ENCODE measurements at regions not wholly inside any gene's neighbourhood (a gene's known extent, or its start where the extent isn't known, plus 50 kb on each side); places are given as distances from the start of the nearest gene placed in this dataset.
"Not testable (repeated sequence)": the region's sequence is repeated elsewhere in the genome, so short reads cannot be mapped to it uniquely, and the experiment has no call there.

GRCh38 chr6:85283436-85283835, 166.4 kb upstream of the NT5E start:
- DNase-seq (ENCODE audit: low read depth) = no peak

DNA sequence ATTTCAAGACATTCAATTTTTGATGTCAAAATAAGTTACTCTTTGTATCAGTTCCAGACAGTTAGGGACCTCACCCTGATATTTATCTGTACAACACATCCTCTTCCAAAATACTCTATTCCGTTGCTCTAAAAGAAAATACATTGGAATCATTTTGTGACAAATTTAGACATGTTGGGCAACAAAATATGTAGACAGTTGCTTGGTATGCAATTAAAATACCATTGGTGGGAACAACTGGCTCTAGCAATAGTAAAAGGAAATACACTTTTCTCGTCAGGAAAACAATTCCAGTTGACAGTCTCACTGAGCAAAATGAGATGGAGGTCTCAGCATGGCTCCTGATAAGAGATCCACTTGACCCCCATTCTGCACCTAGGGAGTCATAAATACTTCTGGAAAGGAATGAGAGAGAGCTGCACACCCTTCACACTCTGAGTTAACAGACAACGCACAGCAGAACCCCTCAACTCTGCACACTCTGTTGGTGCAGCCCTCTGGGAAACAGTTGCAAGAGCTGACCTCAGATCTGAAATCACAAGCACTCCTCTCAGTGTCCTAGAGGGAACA, 171.3 kb upstream of the NT5E start:
- no peak for DNase-seq (ENCODE audit: low read depth)

- not testable (repeated sequence) for DNase-seq (ENCODE audit: low read depth)
These were observed 173.9 kb upstream of the NT5E start for GRCh38 chr6:85276026-85276425.

DNA sequence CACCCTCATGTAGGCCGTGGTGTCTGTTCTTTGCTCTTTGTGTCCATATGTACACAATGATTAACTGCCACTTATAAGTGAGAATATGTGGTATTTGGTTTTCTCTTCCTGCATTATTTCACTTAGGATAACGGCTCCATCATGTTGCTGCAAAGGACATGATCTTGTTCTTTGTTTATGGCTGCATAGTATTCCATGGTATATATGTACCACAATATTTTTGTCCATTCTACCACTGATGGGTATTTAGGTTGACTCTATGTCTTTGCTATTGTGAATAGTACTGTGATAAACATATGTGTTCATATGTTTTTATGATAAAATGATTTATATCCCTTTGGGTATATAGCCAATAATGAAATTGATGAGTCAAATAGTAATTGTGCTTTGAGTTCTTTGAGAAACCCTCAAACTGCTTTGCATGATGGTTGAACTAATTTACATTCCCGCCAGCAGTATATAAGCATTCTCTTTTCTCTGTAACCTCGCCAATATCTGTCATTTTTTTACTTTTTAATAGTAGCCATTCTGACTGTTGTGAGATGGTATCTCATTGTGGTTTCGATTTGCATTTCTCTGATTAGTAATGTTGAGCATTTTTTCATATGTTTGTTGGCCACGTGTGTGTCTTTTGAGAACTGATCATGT, 174.4 kb upstream of the NT5E start:
- no peak for DNase-seq (ENCODE audit: low read depth)

- no peak for DNase-seq (ENCODE audit: low read depth)
These were observed 176.0 kb upstream of the NT5E start for GRCh38 chr6:85273870-85274269.

GRCh38 chr6:85273046-85273445, 176.8 kb upstream of the NT5E start:
- no peak for DNase-seq (ENCODE audit: low read depth)

- no peak for DNase-seq (ENCODE audit: low read depth)
These were observed 177.3 kb upstream of the NT5E start for GRCh38 chr6:85272592-85272991.

GRCh38 chr6:85262621-85263020, 187.3 kb upstream of the NT5E start:
- DNase-seq (ENCODE audit: low read depth) = no peak

- DNase-seq (ENCODE audit: low read depth) = no peak
These were observed 188.6 kb upstream of the NT5E start for GRCh38 chr6:85261271-85261670.

- no peak for DNase-seq (ENCODE audit: low read depth)
These were observed 194.2 kb upstream of the NT5E start for GRCh38 chr6:85255661-85256060.

GRCh38 chr6:85252552-85252951, 197.3 kb upstream of the NT5E start:
- no peak for DNase-seq (ENCODE audit: low read depth)

GRCh38 chr6:85252085-85252484, 197.8 kb upstream of the NT5E start:
- DNase-seq (ENCODE audit: low read depth) = no peak

DNA sequence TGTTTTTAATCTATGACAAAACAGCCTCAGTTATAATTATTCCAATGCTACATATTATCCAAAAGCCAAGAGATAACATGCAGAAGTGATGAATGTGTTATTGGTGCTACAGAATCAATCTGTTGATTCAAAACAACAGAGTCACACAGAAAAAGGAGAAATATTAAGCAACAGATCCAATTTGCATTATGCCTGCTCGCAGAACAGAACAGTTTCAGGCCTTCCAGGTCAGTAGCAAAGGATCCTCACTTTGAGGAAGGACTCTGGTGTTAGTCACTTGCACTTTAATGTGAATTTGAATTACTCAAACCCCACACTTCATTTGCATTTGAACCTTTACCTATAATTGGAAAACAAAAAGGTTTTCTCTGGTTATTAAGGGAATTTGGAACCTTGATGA, 198.6 kb upstream of the NT5E start:
- no peak for DNase-seq (ENCODE audit: low read depth)

DNA sequence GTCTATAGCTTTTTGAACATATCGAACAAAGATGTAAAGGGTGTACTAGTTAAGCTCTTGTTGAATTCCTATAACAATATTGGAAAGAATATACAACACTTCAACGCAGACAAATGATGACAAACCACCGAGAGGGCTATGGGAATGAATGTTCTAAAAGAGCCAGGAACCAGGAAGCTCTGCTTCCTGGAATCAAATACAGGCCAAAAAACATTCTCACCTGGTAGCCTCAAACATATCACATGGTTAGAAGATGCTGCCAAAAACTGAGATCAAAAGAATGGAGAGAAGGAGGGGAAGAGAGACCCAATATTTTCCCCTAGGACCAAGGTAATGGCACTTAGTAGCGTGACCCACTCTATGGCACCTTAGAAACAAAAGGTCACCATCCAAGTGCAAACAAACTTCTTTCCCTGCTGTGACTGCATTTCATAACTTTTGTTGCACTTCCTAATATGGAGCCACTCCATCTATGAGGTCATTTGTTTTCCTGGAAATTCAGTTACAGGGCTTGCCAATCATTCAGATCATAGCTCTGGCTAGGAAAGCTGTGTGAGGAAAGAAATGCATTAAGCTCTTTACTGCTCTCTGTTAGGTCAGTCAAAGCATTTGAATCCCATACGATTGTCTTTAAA, 199.2 kb upstream of the NT5E start:
- DNase-seq (ENCODE audit: low read depth) = no peak

DNA sequence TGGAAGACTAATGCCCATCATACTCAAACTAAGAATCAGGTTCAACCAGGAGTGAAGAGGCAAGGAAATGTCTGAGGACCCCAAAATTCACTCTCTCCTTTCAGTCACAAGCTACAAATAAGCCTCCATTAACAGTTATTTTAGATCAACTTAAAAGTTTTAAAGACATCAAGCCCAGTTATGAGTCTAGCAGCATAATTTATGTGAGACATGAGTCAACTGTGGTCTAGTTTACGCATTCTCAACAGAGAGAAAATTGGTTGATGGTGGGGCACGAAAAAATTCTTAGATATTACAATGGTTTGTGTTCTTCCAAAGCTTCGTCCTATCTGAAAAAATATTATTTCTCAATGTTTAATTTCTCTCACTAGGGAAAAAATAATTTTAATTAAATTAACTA, 204.9 kb upstream of the NT5E start:
- DNase-seq (ENCODE audit: low read depth) = no peak

DNA sequence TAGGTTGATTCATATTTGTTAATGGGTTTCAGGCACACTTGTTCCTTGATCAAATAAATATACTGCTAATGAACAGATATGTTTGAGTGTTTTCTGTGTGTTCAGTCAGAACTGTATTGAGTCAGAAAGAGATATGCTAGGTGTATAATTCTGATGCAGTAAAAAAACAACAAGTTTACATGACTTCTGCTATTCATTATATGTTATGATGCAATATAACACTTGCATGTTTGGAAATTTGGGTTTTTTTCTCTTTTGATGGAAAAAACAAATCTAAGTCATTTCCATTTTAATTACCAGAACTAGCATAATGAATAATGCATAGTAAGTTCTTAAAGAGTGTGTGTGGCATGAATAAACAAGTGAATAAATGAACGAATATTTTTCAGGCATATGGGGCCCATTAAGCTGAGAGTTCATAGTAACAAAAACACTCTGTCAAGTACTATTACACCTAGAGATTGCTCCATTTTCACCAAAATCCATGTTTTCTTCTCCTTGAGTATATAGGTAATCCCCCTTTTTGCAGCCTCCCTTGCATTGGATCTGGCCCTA, 208.3 kb upstream of the NT5E start:
- no peak for DNase-seq (ENCODE audit: low read depth)

- DNase-seq (ENCODE audit: low read depth) = no peak
These were observed 209.0 kb upstream of the NT5E start for GRCh38 chr6:85240787-85241385.

DNA sequence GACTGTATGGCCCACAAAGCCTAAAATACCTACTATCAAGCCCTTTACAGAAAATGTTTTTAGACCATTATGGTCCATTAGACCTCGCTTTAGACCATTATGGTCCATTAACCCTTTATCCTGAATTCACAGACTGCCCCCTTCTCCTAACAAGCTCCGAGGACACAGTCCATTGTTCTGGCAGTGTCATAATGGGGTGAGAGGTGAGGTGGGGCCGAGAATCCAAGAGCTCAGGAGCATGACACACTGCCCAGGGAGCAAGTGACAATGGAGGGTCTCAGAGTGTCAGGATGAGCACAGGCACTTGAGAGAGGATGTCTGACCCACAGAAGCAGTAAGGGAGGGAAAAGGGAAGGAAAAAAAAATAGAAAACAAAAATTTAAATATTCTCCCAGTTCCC, 212.4 kb upstream of the NT5E start:
- no peak for DNase-seq (ENCODE audit: low read depth)

GRCh38 chr6:85236636-85237035, 213.2 kb upstream of the NT5E start:
- DNase-seq (ENCODE audit: low read depth) = no peak

GRCh38 chr6:85227345-85227744, 222.5 kb upstream of the NT5E start:
- not testable (repeated sequence) for DNase-seq (ENCODE audit: low read depth)

- DNase-seq (ENCODE audit: low read depth) = not testable (repeated sequence)
These were observed 237.1 kb upstream of the NT5E start for GRCh38 chr6:85212794-85213193.

DNA sequence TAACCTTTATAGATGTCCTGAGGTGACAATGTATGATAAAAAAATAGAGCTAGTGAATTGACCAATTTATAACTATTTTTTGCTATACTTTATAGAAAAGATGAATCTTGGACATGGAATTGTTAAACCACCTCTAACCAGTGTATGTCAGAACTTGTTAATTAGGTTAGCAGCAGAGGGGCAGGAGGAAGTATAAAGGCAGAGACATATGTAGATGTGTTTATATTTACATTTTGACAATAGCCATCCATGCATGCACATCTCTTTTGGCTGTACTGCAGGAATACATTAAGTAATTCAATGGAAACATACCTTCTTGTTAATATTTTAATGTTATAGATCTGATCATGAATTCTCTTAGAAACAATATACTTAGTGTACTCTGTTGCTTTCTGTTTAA, 254.6 kb upstream of the NT5E start:
- DNase-seq (ENCODE audit: low read depth) = no peak

DNA sequence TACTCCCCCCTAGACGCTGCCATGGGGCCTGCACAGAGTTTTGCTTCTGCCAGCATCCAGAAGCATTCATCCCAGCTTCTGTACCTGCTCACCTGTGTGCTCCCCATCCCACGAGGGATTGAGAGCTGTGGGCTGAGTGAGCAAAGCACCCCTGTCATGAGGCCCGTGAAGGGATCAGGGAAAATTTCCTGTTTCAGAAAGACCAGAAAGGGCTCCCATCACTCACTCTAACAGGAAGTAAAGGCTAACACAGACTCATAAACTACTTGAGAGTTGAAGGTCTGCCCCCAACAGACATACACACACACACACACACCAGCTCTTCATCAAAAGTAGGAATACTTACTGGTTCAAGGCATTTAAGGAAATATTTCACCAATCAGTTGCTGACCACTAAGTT, 256.5 kb upstream of the NT5E start:
- DNase-seq (ENCODE audit: low read depth) = no peak

Data from non-pigmented ciliary epithelial cell (primary cell).